ENCODE measurements at regions not wholly inside any gene's neighbourhood (a gene's known extent, or its start where the extent isn't known, plus 50 kb on each side); places are given as distances from the start of the nearest gene placed in this dataset.
A peak's percentile ranks its signal among the peaks of the same experiment; 100 is the strongest.

DNA sequence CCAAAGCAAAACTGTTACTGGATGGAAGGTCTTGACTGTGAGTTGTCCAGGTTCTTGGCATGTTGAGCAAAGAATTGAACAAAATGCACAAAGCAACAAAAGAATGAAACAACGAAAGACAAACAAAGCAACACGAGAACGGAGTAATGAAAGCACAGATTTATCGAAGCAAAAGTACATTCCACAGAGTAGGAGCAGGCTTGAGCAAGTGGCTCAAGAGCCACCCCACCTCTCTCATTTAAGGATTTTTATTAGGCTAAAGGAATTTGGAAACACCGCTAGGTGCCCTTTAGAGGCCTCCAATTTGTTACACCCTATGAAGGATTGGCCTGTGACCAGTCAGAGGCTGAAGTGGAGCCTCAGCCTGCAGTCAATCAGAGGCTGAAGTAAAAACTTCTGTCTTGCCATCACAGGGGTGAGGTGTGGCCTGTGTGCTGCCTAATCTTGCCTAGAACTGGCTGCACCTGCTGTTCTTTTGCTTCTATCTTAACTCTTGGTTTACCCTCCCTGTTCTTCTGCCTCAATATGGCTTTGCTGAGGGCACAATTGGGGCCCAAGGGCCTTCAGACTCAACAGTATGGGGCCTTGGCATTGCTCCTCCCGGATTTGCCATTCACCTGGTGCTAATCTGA, 59.4 kb upstream of the FTH1 start:
- DNase-seq, result no peak

DNA sequence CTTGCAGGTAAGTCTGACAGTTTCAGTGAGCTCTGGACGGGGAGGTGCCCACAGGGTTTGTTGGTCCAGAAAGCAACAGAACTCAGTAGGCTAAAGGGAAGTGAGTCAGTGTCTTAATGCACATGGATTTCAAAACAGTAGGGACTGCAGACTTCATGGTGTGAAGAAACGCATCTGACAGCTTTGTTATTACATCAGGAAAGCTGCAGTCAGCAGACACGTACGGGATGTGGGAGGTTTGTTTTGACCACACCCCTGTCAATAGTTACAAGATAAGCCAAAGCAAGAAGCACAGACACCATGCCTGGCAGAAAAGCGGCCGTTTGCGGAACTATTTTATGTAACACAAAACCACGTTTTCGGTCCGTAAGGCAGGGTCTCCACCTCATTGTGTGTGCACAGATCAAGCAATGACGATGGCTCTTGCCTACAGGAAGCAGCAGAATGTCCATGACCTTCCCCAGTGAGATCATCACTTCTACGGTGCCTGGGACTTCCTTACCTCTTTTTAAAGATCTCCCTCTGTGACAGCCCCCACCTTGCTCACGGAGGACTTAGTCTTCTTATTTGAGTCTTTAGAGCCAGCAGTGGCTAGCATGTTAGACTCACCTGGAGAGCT, 58.2 kb upstream of the FTH1 start:
- peak; percentile 69 for DNase-seq

DNA sequence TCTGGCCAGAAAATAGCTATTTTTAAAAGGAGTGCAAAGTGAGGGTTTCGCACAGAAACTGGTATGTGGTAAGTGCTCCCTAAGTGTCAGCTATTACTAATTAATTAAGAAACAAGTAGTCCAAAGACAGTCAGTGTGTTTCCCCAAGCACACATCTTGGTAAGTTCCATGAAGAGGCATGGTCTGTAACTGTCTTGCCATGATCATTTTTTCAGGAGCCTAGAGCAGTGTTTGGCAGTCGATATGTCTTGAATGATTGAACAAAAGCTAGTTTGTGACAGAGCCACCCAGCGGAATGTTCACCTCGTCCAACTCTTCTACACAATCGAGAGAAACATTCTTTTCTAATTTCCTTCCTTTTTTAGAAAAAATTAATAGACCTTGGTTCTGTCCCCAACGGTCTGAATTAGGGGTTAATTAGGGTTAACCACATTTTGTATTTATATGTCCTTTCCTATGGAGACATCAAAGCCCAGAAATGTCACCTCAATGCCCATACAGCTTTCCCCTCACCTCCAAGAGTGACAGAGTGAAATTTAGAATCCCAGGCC, 57.6 kb upstream of the FTH1 start:
- DNase-seq, result peak; percentile 9

DNA sequence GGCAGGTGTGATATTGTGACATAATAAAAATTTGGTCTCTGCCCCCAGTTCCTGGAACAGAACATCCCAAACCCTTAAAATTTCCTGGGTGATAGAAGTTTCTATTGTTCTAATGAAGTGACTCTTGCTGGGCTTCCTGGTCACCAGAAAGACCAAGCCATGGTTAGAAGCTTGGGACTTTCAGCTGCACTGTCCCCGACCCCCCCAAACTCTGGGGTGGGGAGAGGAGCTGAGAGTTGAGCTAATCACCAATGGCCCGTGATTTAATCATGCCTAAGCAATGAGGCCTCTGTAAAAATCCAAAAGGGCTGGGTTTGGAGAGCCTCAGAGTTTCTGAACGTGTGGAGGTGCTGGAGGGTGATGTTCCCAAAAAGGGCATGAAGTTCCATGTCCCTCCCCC, 54.8 kb upstream of the FTH1 start:
- no peak for DNase-seq

DNA sequence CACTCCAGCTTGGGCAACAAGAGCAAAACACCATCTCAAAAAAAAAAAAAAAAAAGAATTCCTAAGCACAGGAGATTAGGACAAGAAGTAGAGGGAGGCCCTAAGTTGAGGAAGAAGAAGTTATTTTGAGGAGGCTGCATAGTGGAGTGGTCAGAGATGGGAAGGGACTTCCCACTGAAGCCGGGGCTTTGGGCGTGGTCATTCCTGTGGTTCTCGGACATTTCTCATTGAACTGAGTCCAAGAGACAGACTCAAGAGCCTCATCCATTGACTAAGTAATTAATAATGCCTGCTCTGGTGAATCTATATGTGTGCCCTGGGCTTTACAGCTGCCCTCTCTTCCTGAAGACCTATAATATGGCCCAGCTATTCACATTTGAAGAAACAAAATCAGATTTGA, 53.2 kb upstream of the FTH1 start:
- no peak for DNase-seq

DNA sequence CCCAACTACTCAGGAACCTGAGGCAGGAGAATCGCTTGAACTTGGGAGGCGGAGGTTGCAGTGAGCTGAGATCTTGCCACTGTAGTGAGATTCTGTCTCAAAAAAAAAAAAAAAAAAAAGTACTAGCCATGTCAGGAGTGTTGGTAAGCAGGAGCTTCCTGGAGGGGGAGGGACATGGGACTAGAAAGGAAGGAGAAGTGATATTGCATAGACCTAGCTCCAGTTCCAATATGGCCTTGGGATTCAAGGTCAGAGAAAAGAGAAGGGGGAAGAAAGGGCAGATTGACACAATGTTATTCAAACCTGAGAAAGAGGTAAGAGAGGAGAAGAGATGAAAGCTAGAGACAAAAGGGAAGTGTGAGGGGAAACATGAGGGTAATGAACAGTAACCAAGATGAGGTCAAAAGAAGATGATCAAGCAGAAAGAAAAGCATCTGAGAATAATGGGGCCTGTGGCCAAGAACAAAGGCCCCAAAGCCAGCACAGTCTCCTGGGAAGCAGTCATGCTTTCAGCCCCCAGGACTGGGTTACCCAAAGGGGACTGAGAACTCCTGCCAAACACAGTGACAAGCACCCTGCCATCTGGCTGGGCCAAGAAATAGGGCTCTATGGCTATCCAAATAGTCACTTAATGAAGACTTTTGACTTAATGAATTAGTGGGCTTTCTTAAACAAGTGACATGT, 51.7 kb upstream of the FTH1 start:
- no peak for DNase-seq

DNA sequence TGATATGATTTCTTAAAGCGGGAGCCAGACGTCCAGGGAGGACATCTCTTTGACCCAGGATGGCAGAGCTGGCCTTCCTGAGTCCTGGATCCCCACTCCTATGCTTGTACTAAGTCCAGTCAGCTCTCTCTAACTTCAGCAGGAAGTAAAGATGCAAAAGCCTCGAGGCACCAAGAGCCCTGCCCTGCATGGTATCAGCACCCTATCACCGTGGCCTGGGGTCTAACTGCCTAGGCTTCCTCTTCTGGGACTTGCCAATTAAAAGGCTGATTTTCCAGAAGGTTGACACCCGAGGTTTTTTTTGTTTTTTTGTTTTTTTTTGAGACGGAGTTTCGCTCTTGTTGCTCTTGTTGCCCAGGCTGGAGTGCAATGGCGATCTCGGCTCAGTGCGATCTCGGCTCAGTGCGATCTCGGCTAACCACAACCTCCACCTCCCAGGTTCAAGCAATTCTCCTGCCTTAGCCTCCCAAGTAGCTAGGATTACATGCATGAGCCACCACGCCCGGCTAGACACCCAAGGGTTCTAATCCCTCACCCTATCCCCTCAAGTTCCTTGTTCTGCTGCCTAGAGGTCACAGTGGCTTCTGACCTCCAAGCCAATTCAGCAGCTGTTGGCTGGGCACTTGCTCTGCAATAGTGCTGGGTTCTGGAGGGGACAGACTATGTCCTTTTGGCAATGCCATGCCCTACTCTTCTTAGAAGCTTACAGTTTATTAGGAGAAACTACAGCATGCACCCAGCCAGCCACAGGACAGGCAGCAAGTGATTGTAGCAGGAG, 50.6 kb upstream of the FTH1 start:
- DNase-seq, result no peak
